Spleen (tissue), 7 donors: ENCODE measurements at regions not wholly inside any gene's neighbourhood (a gene's known extent, or its start where the extent isn't known, plus 50 kb on each side); places are given as distances from the start of the nearest gene placed in this dataset.

Experiments used
- POLR2A ChIP-seq, 3 donors: fragments of 450-650 bp; IDR thresholded peaks; one replicate each; pipeline ENCODE4 v1.5.1; 2017; ENCODE audit warnings: antibody characterized with exemption in 3 of 3, mild to moderate bottlenecking in 1 of 3
- TF ChIP-seq, protein P1 (sequence below), 11 experiments: fragments of 200-600 bp in 7 of 11; fragments of 450-650 bp in 4 of 11; sonication (generic) in 4 of 11; IDR thresholded peaks in 8 of 11; conservative IDR thresholded peaks in 3 of 11; 1 replicate in 7 of 11; 2 replicates in 4 of 11; pipeline versions ENCODE4 v1.4.0 to v1.8.0; 2016 to 2021; ENCODE audit warnings: antibody characterized with exemption in 11 of 11, inconsistent platforms in 4 of 11, mild to moderate bottlenecking in 1 of 11
- donor health status: DM: no; HTN: no; CAD: no; lungs with moderate emphysema.
- donor health status: DM: no; HTN: no; CAD: no.
- donor health status: DM: no; HTN: no; CAD: no.

DNA sequence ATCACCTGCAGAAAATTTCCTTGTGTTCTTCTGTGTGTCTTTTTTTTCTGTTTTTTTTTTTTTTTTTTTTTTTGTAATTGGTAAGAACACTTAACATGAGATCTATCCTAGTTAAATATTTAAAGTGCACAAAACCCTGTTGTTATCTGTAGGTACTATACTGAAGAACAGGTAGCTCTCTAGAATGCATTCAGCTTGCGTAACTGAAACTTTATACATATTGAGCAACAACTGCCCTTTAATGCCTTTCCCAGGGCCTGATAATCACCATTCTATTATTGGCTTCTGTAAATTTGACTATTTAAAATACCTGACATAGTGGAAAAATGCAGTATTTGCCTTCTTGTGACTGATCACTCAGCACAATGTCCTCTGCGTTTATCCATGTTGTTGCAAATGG lies 701.8 kb downstream of the SUCLG1 start:
- TF ChIP-seq, protein P1, sequence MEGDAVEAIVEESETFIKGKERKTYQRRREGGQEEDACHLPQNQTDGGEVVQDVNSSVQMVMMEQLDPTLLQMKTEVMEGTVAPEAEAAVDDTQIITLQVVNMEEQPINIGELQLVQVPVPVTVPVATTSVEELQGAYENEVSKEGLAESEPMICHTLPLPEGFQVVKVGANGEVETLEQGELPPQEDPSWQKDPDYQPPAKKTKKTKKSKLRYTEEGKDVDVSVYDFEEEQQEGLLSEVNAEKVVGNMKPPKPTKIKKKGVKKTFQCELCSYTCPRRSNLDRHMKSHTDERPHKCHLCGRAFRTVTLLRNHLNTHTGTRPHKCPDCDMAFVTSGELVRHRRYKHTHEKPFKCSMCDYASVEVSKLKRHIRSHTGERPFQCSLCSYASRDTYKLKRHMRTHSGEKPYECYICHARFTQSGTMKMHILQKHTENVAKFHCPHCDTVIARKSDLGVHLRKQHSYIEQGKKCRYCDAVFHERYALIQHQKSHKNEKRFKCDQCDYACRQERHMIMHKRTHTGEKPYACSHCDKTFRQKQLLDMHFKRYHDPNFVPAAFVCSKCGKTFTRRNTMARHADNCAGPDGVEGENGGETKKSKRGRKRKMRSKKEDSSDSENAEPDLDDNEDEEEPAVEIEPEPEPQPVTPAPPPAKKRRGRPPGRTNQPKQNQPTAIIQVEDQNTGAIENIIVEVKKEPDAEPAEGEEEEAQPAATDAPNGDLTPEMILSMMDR (IDR thresholded peaks at IDR 0.05 in 8 of 11, conservative IDR thresholded peaks at IDR 0.05 in 3 of 11): no peak
- TF ChIP-seq POLR2A (IDR thresholded peaks at IDR 0.05): no peak
